H1 (cell line): ENCODE measurements at regions not wholly inside any gene's neighbourhood (a gene's known extent, or its start where the extent isn't known, plus 50 kb on each side); places are given as distances from the start of the nearest gene placed in this dataset.

ENCODE experiments used
- CTCF ChIA-PET: fragments of 300-600 bp; sonication (Branson Sonifier 250); formaldehyde crosslinking; loops from one replicate; lab custom pipeline; 2021; ENCODE audit not compliant: partially characterized antibody; lab: Charles Lee
- POLR2A ChIA-PET: fragments of 300-600 bp; sonication (Branson Sonifier 250); formaldehyde crosslinking; loops from one replicate; lab custom pipeline; 2021; ENCODE audit warnings: inconsistent platforms; ENCODE audit not compliant: partially characterized antibody; lab: Charles Lee
- DNase-seq, 2 experiments: peaks; one replicate each; pipeline versions ENCODE4 v3.0.0 to v3.0.0-alpha.2; 2010 to 2022; ENCODE audit warnings: low spot score in 2 of 2, low read depth in 1 of 2, mixed read lengths in 1 of 2
- FAIRE-seq: peaks from 2 replicates; lab custom pipeline; 2011; peaks lifted over from hg19 to GRCh38; lab: Jason Lieb, UNC
- H2AFZ ChIP-seq: 2 replicates; pipeline ENCODE4 v1.8.1; 2012; ENCODE audit warnings: low read length, inconsistent platforms
- H2AK5ac ChIP-seq: 2 replicates; pipeline ENCODE4 v1.6.1; 2013; ENCODE audit warnings: low read depth, low read length
- H2BK120ac ChIP-seq: replicated peaks from 2 replicates; pipeline ENCODE3; 2013; ENCODE audit warnings: low read depth, low read length, inconsistent platforms
- H2BK12ac ChIP-seq: 2 replicates; pipeline ENCODE4 v1.6.1; 2013; ENCODE audit warnings: low read depth, low read length
- H2BK15ac ChIP-seq: 2 replicates; pipeline ENCODE4 v1.6.1; 2013; ENCODE audit warnings: low read length
- H2BK20ac ChIP-seq: 2 replicates; pipeline ENCODE4 v1.6.1; 2013; ENCODE audit warnings: low read length
- H2BK5ac ChIP-seq: 2 replicates; pipeline ENCODE4 v1.6.1; 2013; ENCODE audit warnings: low read depth, low read length
- H3K14ac ChIP-seq: 2 replicates; pipeline ENCODE4 v1.6.1; 2013; ENCODE audit warnings: inconsistent platforms; ENCODE audit not compliant: insufficient read length
- H3K18ac ChIP-seq: 2 replicates; pipeline ENCODE4 v1.6.1; 2013; ENCODE audit warnings: low read length; ENCODE audit errors: extremely low read depth
- H3K23ac ChIP-seq: 2 replicates; pipeline ENCODE4 v1.6.1; 2013; ENCODE audit warnings: inconsistent platforms; ENCODE audit not compliant: insufficient read length
- H3K23me2 ChIP-seq: 2 replicates; pipeline ENCODE4 v1.6.1; 2013; ENCODE audit warnings: low read depth, low read length
- H3K27ac ChIP-seq: 2 replicates; pipeline ENCODE4 v1.6.1; 2011; ENCODE audit warnings: low read depth, low read length, inconsistent platforms
- H3K27me3 ChIP-seq, 4 experiments: replicated peaks in 1 of 4; 1 replicate in 1 of 4; 2 replicates in 3 of 4; pipeline versions ENCODE4 v1.6.1 to v1.8.1; 2011 to 2013; ENCODE audit warnings: low read length in 3 of 4, mild to moderate bottlenecking in 3 of 4, inconsistent platforms in 2 of 4, mixed read lengths in 2 of 4, moderate library complexity in 1 of 4; ENCODE audit not compliant: control insufficient read depth in 3 of 4, insufficient read depth in 3 of 4; ENCODE audit errors: extremely low read depth in 1 of 4
- H3K36me3 ChIP-seq, 4 experiments: 2 replicates each; pipeline versions ENCODE4 v1.6.1 to v1.8.1; 2011 to 2013; ENCODE audit warnings: mild to moderate bottlenecking in 4 of 4, low read length in 3 of 4, moderate library complexity in 2 of 4, control low read depth in 1 of 4, inconsistent platforms in 1 of 4; ENCODE audit not compliant: insufficient read depth in 4 of 4, control insufficient read depth in 2 of 4
- H3K4ac ChIP-seq: replicated peaks from 2 replicates; pipeline ENCODE3; 2013; ENCODE audit warnings: low read length, low read depth, mixed read lengths, inconsistent platforms; ENCODE audit not compliant: insufficient read length
- H3K4me1 ChIP-seq, 4 experiments: replicated peaks in 1 of 4; 1 replicate in 1 of 4; 2 replicates in 3 of 4; pipeline versions ENCODE4 v1.6.1 to v1.8.1; 2011 to 2013; ENCODE audit warnings: low read length in 3 of 4, inconsistent platforms in 2 of 4, mixed read lengths in 1 of 4; ENCODE audit not compliant: insufficient read depth in 4 of 4, control insufficient read depth in 3 of 4
- H3K4me2 ChIP-seq, 2 experiments: 2 replicates each; pipeline versions ENCODE4 v1.6.1 to v1.8.1; 2011 to 2013; ENCODE audit warnings: low read depth in 2 of 2, low read length in 2 of 2, control low read depth in 1 of 2, inconsistent platforms in 1 of 2, mild to moderate bottlenecking in 1 of 2; ENCODE audit not compliant: insufficient read depth in 1 of 2
- H3K4me3 ChIP-seq, 4 experiments: fragments of 200-600, 300-600 bp in 1 of 4; sonication (generic), shearing (Covaris generic), sonication (Bioruptor Twin) in 1 of 4; 2 replicates each; pipeline versions ENCODE4 v1.5.1 to v1.8.1; 2011 to 2016; ENCODE audit warnings: low read length in 4 of 4, low read depth in 3 of 4, control low read depth in 2 of 4, inconsistent platforms in 2 of 4, mild to moderate bottlenecking in 2 of 4, mixed read lengths in 1 of 4, moderate library complexity in 1 of 4; ENCODE audit not compliant: insufficient read depth in 2 of 4; ENCODE audit errors: extremely low read depth in 1 of 4
- H3K56ac ChIP-seq: replicated peaks from 2 replicates; pipeline ENCODE3; 2013; ENCODE audit warnings: low read depth, mild to moderate bottlenecking, mixed read lengths, low read length, inconsistent platforms; ENCODE audit not compliant: insufficient read length
- H3K79me1 ChIP-seq: 2 replicates; pipeline ENCODE4 v1.6.1; 2013; ENCODE audit warnings: low read depth, low read length, control low read depth
- H3K79me2 ChIP-seq, 2 experiments: 2 replicates each; pipeline versions ENCODE4 v1.6.1 to v1.8.1; 2012 to 2013; ENCODE audit warnings: low read length in 2 of 2, mild to moderate bottlenecking in 2 of 2, inconsistent platforms in 1 of 2; ENCODE audit not compliant: insufficient read depth in 2 of 2, control insufficient read depth in 1 of 2
- H3K9ac ChIP-seq, 4 experiments: replicated peaks in 1 of 4; 1 replicate in 1 of 4; 2 replicates in 3 of 4; pipeline versions ENCODE4 v1.6.1 to v1.8.1; 2011 to 2013; ENCODE audit warnings: low read depth in 3 of 4, low read length in 3 of 4, control low read depth in 2 of 4, mild to moderate bottlenecking in 2 of 4, moderate library complexity in 2 of 4, inconsistent platforms in 1 of 4; ENCODE audit errors: extremely low read depth in 1 of 4
- H3K9me3 ChIP-seq, 2 experiments: 2 replicates each; pipeline versions ENCODE4 v1.6.1 to v1.8.1; 2012 to 2013; ENCODE audit warnings: mild to moderate bottlenecking in 2 of 2, moderate library complexity in 2 of 2, control low read depth in 1 of 2, inconsistent platforms in 1 of 2, low read depth in 1 of 2, low read length in 1 of 2, mixed read lengths in 1 of 2; ENCODE audit not compliant: insufficient read depth in 2 of 2
- H4K20me1 ChIP-seq, 2 experiments: replicated peaks in 1 of 2; 2 replicates each; pipeline versions ENCODE3 to v1.8.1; 2011 to 2013; ENCODE audit warnings: inconsistent platforms in 2 of 2, low read length in 2 of 2, mild to moderate bottlenecking in 1 of 2; ENCODE audit not compliant: insufficient read depth in 2 of 2, control insufficient read depth in 1 of 2
- H4K5ac ChIP-seq: 2 replicates; pipeline ENCODE4 v1.6.1; 2013; ENCODE audit warnings: low read length, low read depth, mixed read lengths, inconsistent platforms; ENCODE audit not compliant: insufficient read length
- H4K8ac ChIP-seq: 2 replicates; pipeline ENCODE4 v1.8.0; 2013; ENCODE audit warnings: mild to moderate bottlenecking, moderate library complexity, low read length, inconsistent platforms; ENCODE audit not compliant: insufficient read depth; ENCODE audit errors: extremely low read depth
- H4K91ac ChIP-seq: replicated peaks from 2 replicates; pipeline ENCODE3; 2013; ENCODE audit warnings: low read length, mixed read lengths, inconsistent platforms; ENCODE audit not compliant: insufficient read length
- BACH1 ChIP-seq: IDR thresholded peaks from 2 replicates; pipeline ENCODE4 v1.6.1; 2012; ENCODE audit warnings: low read length, improper control_type of control experiment
- EZH2 ChIP-seq: fragments of 200-600 bp; sonication (generic); IDR thresholded peaks from 2 replicates; pipeline ENCODE4 v1.7.1; 2012; ENCODE audit warnings: low read depth, mild to moderate bottlenecking, moderate library complexity, low read length, inconsistent platforms; ENCODE audit not compliant: severe bottlenecking
- JUND ChIP-seq: IDR thresholded peaks from 2 replicates; pipeline ENCODE4 v1.6.1; 2011; ENCODE audit warnings: mild to moderate bottlenecking, improper control_type of control experiment, low read length
- KDM5A ChIP-seq: fragments of 200-600 bp; IDR thresholded peaks from 2 replicates; pipeline ENCODE4 v1.7.1; 2012; ENCODE audit warnings: mild to moderate bottlenecking, low read length, inconsistent platforms, mixed read lengths
- RXRA ChIP-seq: IDR thresholded peaks from 2 replicates; pipeline ENCODE4 v1.6.1; 2011; ENCODE audit warnings: low read depth, mild to moderate bottlenecking, low read length, moderate library complexity; ENCODE audit not compliant: insufficient read depth
- SIN3A ChIP-seq, 2 experiments: IDR thresholded peaks in 1 of 2; conservative IDR thresholded peaks in 1 of 2; 2 replicates each; pipeline ENCODE4 v1.6.1; 2011 to 2012; ENCODE audit warnings: low read length in 2 of 2, improper control_type of control experiment in 1 of 2, low read depth in 1 of 2, mild to moderate bottlenecking in 1 of 2
- SUZ12 ChIP-seq: fragments of 200-600 bp; sonication (generic); IDR thresholded peaks from 2 replicates; pipeline ENCODE4 v1.6.1; 2012; ENCODE audit warnings: mild to moderate bottlenecking, inconsistent platforms, low read length, moderate library complexity, mixed read lengths
- YY1 ChIP-seq: IDR thresholded peaks from 2 replicates; pipeline ENCODE4 v1.6.1; 2011; ENCODE audit warnings: low read depth, mild to moderate bottlenecking, low read length
- WGBS, 2 experiments: shearing (Covaris generic) in 1 of 2; methylation state at CpG; one replicate each; pipeline versions ENCODE4 v1.1.6 to v1.1.7; 2013 to 2015; ENCODE audit warnings: low lambda C conversion rate in 2 of 2, mixed read lengths in 2 of 2, inconsistent platforms in 1 of 2, low coverage in 1 of 2, missing lambda C conversion rate in 1 of 2; ENCODE audit not compliant: insufficient replicate concordance in 2 of 2, insufficient coverage in 1 of 2, insufficient read length in 1 of 2; ENCODE audit errors: extremely low coverage in 1 of 2, missing lambda C conversion rate in 1 of 2; 5-methylcytosine and 5-hydroxymethylcytosine counted together

DNA sequence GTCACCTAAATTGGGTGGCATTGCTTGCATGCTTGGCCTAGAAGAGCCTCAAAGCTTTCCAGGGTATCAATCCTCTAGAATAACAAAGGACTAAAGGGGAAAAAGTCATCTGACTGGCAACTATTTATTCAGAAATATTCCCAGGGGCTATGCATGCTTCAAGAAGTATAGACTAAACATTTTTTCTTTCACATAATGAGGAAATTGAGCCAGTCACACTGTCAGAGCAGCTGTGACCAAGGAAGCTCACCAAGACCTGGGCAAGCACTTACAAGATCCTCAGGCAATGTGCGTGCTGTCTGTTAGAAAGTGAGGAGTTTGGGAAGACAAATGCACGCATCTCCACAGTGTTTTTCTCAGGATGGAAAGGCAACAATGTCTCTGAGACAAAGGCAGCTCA is 747.2 kb downstream of the DIAPH3 start:
- H3K4ac ChIP-seq, result no peak overlapping the region
- no peaks in the 10 kb centered on the region for H4K20me1 ChIP-seq
- peaks cover 0 to 7% (median 3%) of the 10 kb centered on the region in 4 experiments; a peak in 5 of 7 replicates for H3K4me1 ChIP-seq
- ChIA-PET CTCF (interaction anchor here (1.1 kb wide), 2 partner anchors 11 to 22 kb away, joined by 3 read pairs; no protein-coding TSS in a partner anchor), POLR2A (no interaction called here)
- H4K91ac ChIP-seq, result no peak overlapping the region
- no peak overlapping the region for H3K56ac ChIP-seq
- H3K14ac ChIP-seq, result no peak overlapping the region
- no peak overlapping the region for H3K4me2 ChIP-seq
- no peak for DNase-seq
- 0 out of 2 replicates have a peak overlapping the region, but pooled peaks have one; percentile 7 for H2BK12ac ChIP-seq
- no peak for FAIRE-seq
- no peak overlapping the region for H3K27ac ChIP-seq
- no peaks in the 10 kb centered on the region for H3K79me1 ChIP-seq
- no peaks in the 10 kb centered on the region for H3K79me2 ChIP-seq
- no peaks in the 10 kb centered on the region for H3K23me2 ChIP-seq
- H2BK15ac ChIP-seq, result 0 out of 2 replicates have a peak overlapping the region, but pooled peaks have one; percentile 6
- 0 out of 2 replicates have a peak overlapping the region, but pooled peaks have one; percentile 4 for H2BK20ac ChIP-seq
- no peaks in the 10 kb centered on the region for H3K36me3 ChIP-seq
- WGBS, 2 experiments, result 78% methylated on average over 2 of the region's 2 CpGs; no CpG with 5 or more reads in 1 of the 2 experiments
- no peak overlapping the region for H2BK120ac ChIP-seq
- no peak overlapping the region for H3K23ac ChIP-seq
- H2AFZ ChIP-seq, result peak overlapping the region; percentile 85
- H3K27me3 ChIP-seq, result no peaks in the 10 kb centered on the region
- H3K9me3 ChIP-seq, result peaks cover 2% of the 10 kb centered on the region in 2 experiments; a peak in 1 of 4 replicates
- no peak overlapping the region; the same call in 1 of the 2 replicates for H3K18ac ChIP-seq
- no peak overlapping the region for H3K4me3 ChIP-seq
- H3K9ac ChIP-seq, result no peak overlapping the region
- no peak overlapping the region for H2AK5ac ChIP-seq
- no peak overlapping the region for H4K8ac ChIP-seq
- H4K5ac ChIP-seq, result peak overlapping the region; percentile 5
- 0 out of 2 replicates have a peak overlapping the region, but pooled peaks have one; percentile 36 for H2BK5ac ChIP-seq
- no peak for TF ChIP-seq SIN3A (conservative IDR thresholded peaks at IDR 0.05 in 1 of 2, IDR thresholded peaks at IDR 0.05 in 1 of 2; ENCODE audit: low read depth in 1 of 2, low read length in 2 of 2)
- no peak for TF ChIP-seq EZH2
- no peak for TF ChIP-seq RXRA
- TF ChIP-seq BACH1, result no peak
- TF ChIP-seq KDM5A, result no peak
- TF ChIP-seq JUND, result no peak
- no peak for TF ChIP-seq SUZ12
- TF ChIP-seq YY1, result no peak
